Keratinocyte (primary cell): ENCODE measurements at regions not wholly inside any gene's neighbourhood (a gene's known extent, or its start where the extent isn't known, plus 50 kb on each side); places are given as distances from the start of the nearest gene placed in this dataset.

Experiments used
- EZH2 ChIP-seq: IDR thresholded peaks from one replicate; pipeline ENCODE4 v1.6.1; 2012; ENCODE audit warnings: inconsistent platforms, mild to moderate bottlenecking, low read length, moderate library complexity
- TF ChIP-seq, protein P1 (sequence below), 3 experiments: IDR thresholded peaks in 1 of 3; conservative IDR thresholded peaks in 1 of 3; optimal IDR thresholded peaks in 1 of 3; 2 replicates in 2 of 3; 3 replicates in 1 of 3; pipeline versions ENCODE3 to v1.5.1; 2011; ENCODE audit warnings: low read length in 3 of 3, mild to moderate bottlenecking in 3 of 3, moderate library complexity in 2 of 3, control low read depth in 1 of 3, inconsistent platforms in 1 of 3; ENCODE audit not compliant: insufficient read depth in 2 of 3; ENCODE audit errors: extremely low read depth in 1 of 3

DNA sequence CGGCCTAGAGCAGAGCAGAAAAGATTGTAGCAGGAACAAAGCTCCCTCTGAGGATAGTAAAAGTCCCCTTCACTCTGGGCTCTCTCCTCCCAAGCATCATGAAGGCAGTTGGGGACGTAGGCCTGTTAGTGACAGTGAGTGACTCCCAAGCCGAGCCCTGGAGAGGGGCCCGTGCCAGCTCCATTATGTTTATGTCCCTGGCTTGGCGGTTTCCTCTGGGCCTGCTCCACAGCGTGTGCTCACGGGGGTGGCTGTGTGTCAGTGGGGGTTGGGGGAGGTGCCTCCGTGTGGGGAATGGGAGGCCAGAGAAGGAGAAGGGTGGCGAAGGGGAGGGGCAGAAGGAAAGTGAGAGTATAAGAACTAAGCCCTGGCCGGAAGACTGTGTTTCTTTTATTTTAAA, 170.0 kb upstream of the VASH1 start:
- TF ChIP-seq, protein P1, sequence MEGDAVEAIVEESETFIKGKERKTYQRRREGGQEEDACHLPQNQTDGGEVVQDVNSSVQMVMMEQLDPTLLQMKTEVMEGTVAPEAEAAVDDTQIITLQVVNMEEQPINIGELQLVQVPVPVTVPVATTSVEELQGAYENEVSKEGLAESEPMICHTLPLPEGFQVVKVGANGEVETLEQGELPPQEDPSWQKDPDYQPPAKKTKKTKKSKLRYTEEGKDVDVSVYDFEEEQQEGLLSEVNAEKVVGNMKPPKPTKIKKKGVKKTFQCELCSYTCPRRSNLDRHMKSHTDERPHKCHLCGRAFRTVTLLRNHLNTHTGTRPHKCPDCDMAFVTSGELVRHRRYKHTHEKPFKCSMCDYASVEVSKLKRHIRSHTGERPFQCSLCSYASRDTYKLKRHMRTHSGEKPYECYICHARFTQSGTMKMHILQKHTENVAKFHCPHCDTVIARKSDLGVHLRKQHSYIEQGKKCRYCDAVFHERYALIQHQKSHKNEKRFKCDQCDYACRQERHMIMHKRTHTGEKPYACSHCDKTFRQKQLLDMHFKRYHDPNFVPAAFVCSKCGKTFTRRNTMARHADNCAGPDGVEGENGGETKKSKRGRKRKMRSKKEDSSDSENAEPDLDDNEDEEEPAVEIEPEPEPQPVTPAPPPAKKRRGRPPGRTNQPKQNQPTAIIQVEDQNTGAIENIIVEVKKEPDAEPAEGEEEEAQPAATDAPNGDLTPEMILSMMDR (optimal IDR thresholded peaks at IDR 0.05 in 1 of 3, IDR thresholded peaks at IDR 0.05 in 1 of 3, conservative IDR thresholded peaks at IDR 0.05 in 1 of 3; ENCODE audit: extremely low read depth in 1 of 3, insufficient read depth in 2 of 3, low read length in 3 of 3): no peak
- no peak for TF ChIP-seq EZH2
